Tibial artery (tissue), 4 donors: ENCODE measurements at regions not wholly inside any gene's neighbourhood (a gene's known extent, or its start where the extent isn't known, plus 50 kb on each side); places are given as distances from the start of the nearest gene placed in this dataset.

Source experiments
- DNase-seq, 2 donors: peaks; one replicate each; pipeline ENCODE4 v3.0.0-alpha.2; 2019
- H3K27ac ChIP-seq, 2 donors: fragments of 200-600 bp; sonication (generic) in 1 of 2; 1 replicate in 1 of 2; 2 replicates in 1 of 2; pipeline ENCODE4 v1.5.1; 2018 to 2019; ENCODE audit warnings: mild to moderate bottlenecking in 1 of 2
- H3K27me3 ChIP-seq, 2 donors: fragments of 200-600 bp; sonication (generic) in 1 of 2; one replicate each; pipeline versions ENCODE4 v1.5.1 to v1.6.0; 2016 to 2019
- H3K36me3 ChIP-seq, 3 donors: fragments of 200-600 bp; sonication (generic) in 2 of 3; one replicate each; pipeline ENCODE4 v1.5.1; 2016 to 2019; ENCODE audit warnings: mild to moderate bottlenecking in 2 of 3
- H3K4me1 ChIP-seq, 4 donors: fragments of 200-600 bp; sonication (generic) in 2 of 4; 1 replicate in 3 of 4; 2 replicates in 1 of 4; pipeline ENCODE4 v1.5.1; 2016 to 2019
- H3K4me3 ChIP-seq, 2 donors: fragments of 200-600 bp; sonication (generic) in 1 of 2; 1 replicate in 1 of 2; 2 replicates in 1 of 2; pipeline ENCODE4 v1.5.1; 2018 to 2019; ENCODE audit warnings: mild to moderate bottlenecking in 2 of 2
- H3K9me3 ChIP-seq, 3 donors: fragments of 200-600 bp; sonication (generic) in 1 of 3; one replicate each; pipeline ENCODE4 v1.5.1; 2016 to 2019
- CTCF ChIP-seq, 2 experiments: fragments of 200-600 bp in 1 of 2; fragments of 450-650 bp in 1 of 2; IDR thresholded peaks; one replicate each; pipeline ENCODE4 v1.5.1; 2017 to 2019; ENCODE audit warnings: antibody characterized with exemption in 2 of 2, mild to moderate bottlenecking in 1 of 2, moderate library complexity in 1 of 2
- intact Hi-C: fragments of 100-400 bp; cut with DNase I; formaldehyde crosslinking; loops from one replicate; pipeline ENCODE4 v1.15.0; 2023; ENCODE audit warnings: low total_unique reads

GRCh38 chr18:37721544-37722522, 156.2 kb upstream of the CELF4 start:
- Histone ChIP-seq H3K27me3 (peaks cover 0 to 2% of the 10 kb centered on the region in 2 donors), H3K4me3 (no peak overlapping the region), H3K27ac (no peak overlapping the region), H3K9me3 (no peaks in the 10 kb centered on the region), H3K4me1 (no peaks in the 10 kb centered on the region), H3K36me3 (no peaks in the 10 kb centered on the region)
- no peak for TF ChIP-seq CTCF (IDR thresholded peaks at IDR 0.05)
- intact Hi-C loops, result no loop called here
- no peak for DNase-seq

GRCh38 chr18:37720663-37721062, 155.1 kb upstream of the CELF4 start:
- Histone ChIP-seq H3K36me3 (no peaks in the 10 kb centered on the region), H3K4me3 (no peak overlapping the region), H3K27ac (no peak overlapping the region), H3K4me1 (no peaks in the 10 kb centered on the region), H3K9me3 (no peaks in the 10 kb centered on the region), H3K27me3 (peaks cover 0 to 2% of the 10 kb centered on the region in 2 donors)
- no peak for DNase-seq
- no peak for TF ChIP-seq CTCF (IDR thresholded peaks at IDR 0.05)
- intact Hi-C loops, result no loop called here

GRCh38 chr18:37717656-37718055, 152.1 kb upstream of the CELF4 start:
- no peaks in the 10 kb centered on the region for H3K36me3 ChIP-seq
- no peak for DNase-seq
- no peak for TF ChIP-seq CTCF (IDR thresholded peaks at IDR 0.05)
- no peaks in the 10 kb centered on the region for H3K9me3 ChIP-seq
- intact Hi-C loops, result no loop called here
- no peak overlapping the region for H3K27ac ChIP-seq
- H3K27me3 ChIP-seq, result no peaks in the 10 kb centered on the region
- no peak overlapping the region for H3K4me3 ChIP-seq
- no peaks in the 10 kb centered on the region for H3K4me1 ChIP-seq

- intact Hi-C loops, result no loop called here
These were observed 151.5 kb upstream of the CELF4 start for GRCh38 chr18:37717098-37717497.

GRCh38 chr18:37716106-37716735, 150.6 kb upstream of the CELF4 start:
- no peaks in the 10 kb centered on the region for H3K9me3 ChIP-seq
- H3K4me1 ChIP-seq, result no peaks in the 10 kb centered on the region
- no peaks in the 10 kb centered on the region for H3K27me3 ChIP-seq
- no peak overlapping the region for H3K27ac ChIP-seq
- no peaks in the 10 kb centered on the region for H3K36me3 ChIP-seq
- DNase-seq, result no peak
- no peak for TF ChIP-seq CTCF (IDR thresholded peaks at IDR 0.05)
- intact Hi-C loops, result no loop called here
- H3K4me3 ChIP-seq, result no peak overlapping the region

More at GRCh38 chr18:37717098-37717497, 151.5 kb upstream of the CELF4 start:
- TF ChIP-seq CTCF (IDR thresholded peaks at IDR 0.05), result no peak
- Histone ChIP-seq H3K4me3 (no peak overlapping the region), H3K36me3 (no peaks in the 10 kb centered on the region), H3K4me1 (no peaks in the 10 kb centered on the region), H3K27ac (no peak overlapping the region), H3K27me3 (no peaks in the 10 kb centered on the region), H3K9me3 (no peaks in the 10 kb centered on the region)
- no peak for DNase-seq
